Gastroesophageal sphincter (tissue), 3 donors: ENCODE measurements at regions not wholly inside any gene's neighbourhood (a gene's known extent, or its start where the extent isn't known, plus 50 kb on each side); places are given as distances from the start of the nearest gene placed in this dataset.

Experiments used
- EP300 ChIP-seq: sonication (generic); formaldehyde crosslinking; IDR thresholded peaks from one replicate; pipeline ENCODE4 v1.6.1; 2017; ENCODE audit warnings: antibody characterized with exemption, mild to moderate bottlenecking
- POLR2A ChIP-seq, 2 donors: fragments of 450-650 bp; IDR thresholded peaks; one replicate each; pipeline ENCODE4 v1.6.1; 2017; ENCODE audit warnings: antibody characterized with exemption in 2 of 2, mild to moderate bottlenecking in 2 of 2, moderate library complexity in 1 of 2
- TF ChIP-seq, protein P1 (sequence below), 4 experiments: fragments of 200-600 bp in 2 of 4; fragments of 450-650 bp in 2 of 4; sonication (generic) in 1 of 4; IDR thresholded peaks; one replicate each; pipeline ENCODE4 v1.5.1; 2017 to 2019; ENCODE audit warnings: antibody characterized with exemption in 4 of 4, mild to moderate bottlenecking in 2 of 4, moderate library complexity in 2 of 4

DNA sequence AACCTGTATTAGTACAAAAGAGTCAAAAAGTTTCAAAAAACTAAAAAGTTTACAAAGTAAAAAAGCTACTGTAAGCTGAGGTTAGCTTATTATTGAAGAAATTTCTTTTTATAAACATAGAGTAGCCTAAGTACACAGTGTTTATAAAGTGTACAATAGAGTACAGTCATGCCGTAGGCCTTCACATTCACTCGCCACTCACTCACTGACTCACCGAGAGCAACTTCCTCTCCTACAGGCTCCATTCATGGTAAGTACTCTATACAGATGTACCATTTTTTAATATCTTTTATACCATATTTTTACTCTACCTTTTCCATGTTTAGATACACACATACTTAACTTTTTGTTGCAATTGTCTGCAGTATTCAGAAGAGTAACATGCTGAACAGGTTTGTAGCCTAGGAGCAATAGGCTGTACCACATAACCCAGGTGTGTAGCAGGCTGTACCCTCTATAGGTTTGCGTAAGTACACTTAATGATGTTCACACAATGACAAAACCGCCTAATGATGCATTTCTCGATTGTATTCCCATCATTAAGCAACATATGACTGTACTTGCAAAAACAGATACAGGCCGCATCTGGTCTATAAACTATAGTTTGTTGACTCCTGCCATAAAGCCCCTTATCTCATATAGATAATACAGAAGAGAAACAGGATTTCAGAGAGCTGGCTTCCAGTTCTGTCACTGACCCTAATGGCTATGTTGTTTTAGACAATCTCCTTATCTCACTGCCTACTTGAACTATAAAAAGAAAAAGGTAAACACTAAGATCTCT, 438.8 kb downstream of the HTR7 start:
- TF ChIP-seq, protein P1, sequence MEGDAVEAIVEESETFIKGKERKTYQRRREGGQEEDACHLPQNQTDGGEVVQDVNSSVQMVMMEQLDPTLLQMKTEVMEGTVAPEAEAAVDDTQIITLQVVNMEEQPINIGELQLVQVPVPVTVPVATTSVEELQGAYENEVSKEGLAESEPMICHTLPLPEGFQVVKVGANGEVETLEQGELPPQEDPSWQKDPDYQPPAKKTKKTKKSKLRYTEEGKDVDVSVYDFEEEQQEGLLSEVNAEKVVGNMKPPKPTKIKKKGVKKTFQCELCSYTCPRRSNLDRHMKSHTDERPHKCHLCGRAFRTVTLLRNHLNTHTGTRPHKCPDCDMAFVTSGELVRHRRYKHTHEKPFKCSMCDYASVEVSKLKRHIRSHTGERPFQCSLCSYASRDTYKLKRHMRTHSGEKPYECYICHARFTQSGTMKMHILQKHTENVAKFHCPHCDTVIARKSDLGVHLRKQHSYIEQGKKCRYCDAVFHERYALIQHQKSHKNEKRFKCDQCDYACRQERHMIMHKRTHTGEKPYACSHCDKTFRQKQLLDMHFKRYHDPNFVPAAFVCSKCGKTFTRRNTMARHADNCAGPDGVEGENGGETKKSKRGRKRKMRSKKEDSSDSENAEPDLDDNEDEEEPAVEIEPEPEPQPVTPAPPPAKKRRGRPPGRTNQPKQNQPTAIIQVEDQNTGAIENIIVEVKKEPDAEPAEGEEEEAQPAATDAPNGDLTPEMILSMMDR (IDR thresholded peaks at IDR 0.05) = no peak
- no peak for TF ChIP-seq EP300
- no peak for TF ChIP-seq POLR2A (IDR thresholded peaks at IDR 0.05)
